ENCODE measurements at regions not wholly inside any gene's neighbourhood (a gene's known extent, or its start where the extent isn't known, plus 50 kb on each side); places are given as distances from the start of the nearest gene placed in this dataset.
"Not testable (repeated sequence)": the region's sequence is repeated elsewhere in the genome, so short reads cannot be mapped to it uniquely, and the experiment has no call there.

GRCh38 chr12:93990832-93991803, 157.3 kb upstream of the PLXNC1 start:
- Histone ChIP-seq H3K9me3 (no peaks in the 10 kb centered on the region), H3K4me3 (no peak overlapping the region), H3K27ac (no peak overlapping the region), H3K4me1 (no peaks in the 10 kb centered on the region), H3K36me3 (no peaks in the 10 kb centered on the region), H3K27me3 (no peaks in the 10 kb centered on the region)
- no peak for ATAC-seq
- no peak for DNase-seq
- intact Hi-C loops (cut with DNase I), result no loop called here
- TF ChIP-seq, protein P1, sequence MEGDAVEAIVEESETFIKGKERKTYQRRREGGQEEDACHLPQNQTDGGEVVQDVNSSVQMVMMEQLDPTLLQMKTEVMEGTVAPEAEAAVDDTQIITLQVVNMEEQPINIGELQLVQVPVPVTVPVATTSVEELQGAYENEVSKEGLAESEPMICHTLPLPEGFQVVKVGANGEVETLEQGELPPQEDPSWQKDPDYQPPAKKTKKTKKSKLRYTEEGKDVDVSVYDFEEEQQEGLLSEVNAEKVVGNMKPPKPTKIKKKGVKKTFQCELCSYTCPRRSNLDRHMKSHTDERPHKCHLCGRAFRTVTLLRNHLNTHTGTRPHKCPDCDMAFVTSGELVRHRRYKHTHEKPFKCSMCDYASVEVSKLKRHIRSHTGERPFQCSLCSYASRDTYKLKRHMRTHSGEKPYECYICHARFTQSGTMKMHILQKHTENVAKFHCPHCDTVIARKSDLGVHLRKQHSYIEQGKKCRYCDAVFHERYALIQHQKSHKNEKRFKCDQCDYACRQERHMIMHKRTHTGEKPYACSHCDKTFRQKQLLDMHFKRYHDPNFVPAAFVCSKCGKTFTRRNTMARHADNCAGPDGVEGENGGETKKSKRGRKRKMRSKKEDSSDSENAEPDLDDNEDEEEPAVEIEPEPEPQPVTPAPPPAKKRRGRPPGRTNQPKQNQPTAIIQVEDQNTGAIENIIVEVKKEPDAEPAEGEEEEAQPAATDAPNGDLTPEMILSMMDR (IDR thresholded peaks at IDR 0.05), result peak; percentile 18

GRCh38 chr12:93991829-93992461, 156.4 kb upstream of the PLXNC1 start:
- DNase-seq, result no peak
- Histone ChIP-seq H3K27me3 (no peaks in the 10 kb centered on the region), H3K4me3 (no peak overlapping the region), H3K36me3 (no peaks in the 10 kb centered on the region), H3K27ac (no peak overlapping the region), H3K9me3 (no peaks in the 10 kb centered on the region), H3K4me1 (no peaks in the 10 kb centered on the region)
- intact Hi-C loops (cut with DNase I), result no loop called here
- TF ChIP-seq, protein P1 (IDR thresholded peaks at IDR 0.05), result no peak
- no peak for ATAC-seq

DNA sequence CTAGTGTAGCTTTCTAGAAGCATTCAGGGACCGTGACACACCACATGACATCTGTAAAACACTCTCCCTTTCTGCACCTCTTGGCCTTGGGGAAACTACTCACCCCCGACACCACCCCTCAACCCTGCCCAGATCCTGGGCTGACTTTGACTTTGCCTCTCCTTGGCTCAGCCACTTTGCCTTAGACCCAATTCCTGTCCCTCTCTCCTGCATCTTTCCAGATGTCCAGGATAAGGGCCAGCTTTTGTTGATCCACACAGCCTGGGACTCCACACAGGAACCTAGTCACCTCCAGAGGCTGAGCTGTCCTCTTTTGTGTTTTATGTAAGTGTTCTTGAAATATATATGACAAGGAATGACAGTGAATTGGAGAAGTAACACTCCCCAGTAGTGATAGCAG, 153.7 kb upstream of the PLXNC1 start:
- Histone ChIP-seq H3K4me3 (no peak overlapping the region), H3K4me1 (no peaks in the 10 kb centered on the region), H3K27me3 (no peaks in the 10 kb centered on the region), H3K36me3 (no peaks in the 10 kb centered on the region), H3K27ac (no peak overlapping the region), H3K9me3 (no peaks in the 10 kb centered on the region)
- no peak for ATAC-seq
- DNase-seq, result no peak
- intact Hi-C loops (cut with DNase I), result no loop called here
- TF ChIP-seq, protein P1 (IDR thresholded peaks at IDR 0.05), result no peak

DNA sequence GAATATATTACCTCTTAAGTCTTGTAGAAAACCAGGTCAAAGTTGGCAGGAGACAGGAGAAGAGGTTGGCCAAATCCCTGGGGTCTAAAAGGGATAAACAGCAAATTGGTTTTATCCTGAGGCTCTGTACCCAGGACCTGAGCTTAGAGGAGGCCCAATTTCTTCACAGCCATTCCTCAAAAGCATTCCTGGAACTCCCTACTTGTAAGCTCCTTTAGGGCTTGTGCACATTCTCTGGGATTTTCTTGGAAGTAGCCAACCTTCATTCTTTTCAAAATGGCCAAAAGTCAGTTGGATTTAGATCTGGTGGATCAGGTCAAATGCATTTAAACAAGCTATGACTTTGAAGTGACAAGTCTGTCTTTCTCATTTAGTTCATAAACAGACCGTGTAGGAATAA, 152.1 kb upstream of the PLXNC1 start:
- Histone ChIP-seq H3K27ac (no peak overlapping the region), H3K4me1 (no peaks in the 10 kb centered on the region), H3K9me3 (no peaks in the 10 kb centered on the region), H3K4me3 (no peak overlapping the region), H3K27me3 (no peaks in the 10 kb centered on the region), H3K36me3 (no peaks in the 10 kb centered on the region)
- no peak for DNase-seq
- intact Hi-C loops (cut with DNase I), result no loop called here
- no peak for ATAC-seq
- TF ChIP-seq, protein P1 (IDR thresholded peaks at IDR 0.05), result no peak

- no peak overlapping the region for H3K4me3 ChIP-seq
- no peaks in the 10 kb centered on the region for H3K36me3 ChIP-seq
- no peak for ATAC-seq
- H3K4me1 ChIP-seq, result no peaks in the 10 kb centered on the region
- no peaks in the 10 kb centered on the region for H3K9me3 ChIP-seq
- intact Hi-C loops (cut with DNase I), result no loop called here
- H3K27ac ChIP-seq, result no peak overlapping the region
- TF ChIP-seq, protein P1 (IDR thresholded peaks at IDR 0.05), result no peak
- no peaks in the 10 kb centered on the region for H3K27me3 ChIP-seq
- no peak for DNase-seq
These were observed 146.7 kb upstream of the PLXNC1 start for GRCh38 chr12:94001691-94002090.

- intact Hi-C loops (cut with DNase I); DNase-seq; H3K36me3 ChIP-seq; H3K27ac ChIP-seq; H3K4me1 ChIP-seq; H3K27me3 ChIP-seq; ATAC-seq; H3K4me3 ChIP-seq; H3K9me3 ChIP-seq: not testable (repeated sequence)
These were observed 145.5 kb upstream of the PLXNC1 start for GRCh38 chr12:94002925-94003324.

DNA sequence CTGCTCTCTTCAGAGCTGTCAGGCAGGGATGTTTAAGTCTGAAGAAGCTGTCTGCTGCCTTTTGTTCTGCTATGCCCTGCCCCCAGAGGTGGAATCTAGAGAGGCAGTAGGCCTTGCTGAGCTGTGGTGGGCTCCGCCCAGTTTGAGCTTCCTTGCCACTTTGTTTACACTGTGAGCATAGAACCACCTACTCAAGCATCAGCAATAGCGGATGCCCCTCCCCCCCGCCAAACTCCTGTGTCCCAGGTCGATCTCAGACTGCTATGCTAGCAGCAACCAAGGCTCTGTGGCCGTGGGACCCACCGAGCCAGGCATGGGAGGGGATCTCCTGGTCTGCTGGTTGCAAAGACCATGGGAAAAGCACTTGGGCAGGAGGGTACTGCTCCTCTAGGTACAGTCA, 140.5 kb upstream of the PLXNC1 start:
- not testable (repeated sequence) for H3K36me3 ChIP-seq, DNase-seq

More for the DNA sequence above, 140.5 kb upstream of the PLXNC1 start:
- ATAC-seq; H3K9me3 ChIP-seq; H3K27ac ChIP-seq; H3K4me3 ChIP-seq; H3K4me1 ChIP-seq; H3K27me3 ChIP-seq; intact Hi-C loops (cut with DNase I): not testable (repeated sequence)

Data from upper lobe of right lung (tissue), 1 donor.